ENCODE measurements at regions not wholly inside any gene's neighbourhood (a gene's known extent, or its start where the extent isn't known, plus 50 kb on each side); places are given as distances from the start of the nearest gene placed in this dataset.

DNA sequence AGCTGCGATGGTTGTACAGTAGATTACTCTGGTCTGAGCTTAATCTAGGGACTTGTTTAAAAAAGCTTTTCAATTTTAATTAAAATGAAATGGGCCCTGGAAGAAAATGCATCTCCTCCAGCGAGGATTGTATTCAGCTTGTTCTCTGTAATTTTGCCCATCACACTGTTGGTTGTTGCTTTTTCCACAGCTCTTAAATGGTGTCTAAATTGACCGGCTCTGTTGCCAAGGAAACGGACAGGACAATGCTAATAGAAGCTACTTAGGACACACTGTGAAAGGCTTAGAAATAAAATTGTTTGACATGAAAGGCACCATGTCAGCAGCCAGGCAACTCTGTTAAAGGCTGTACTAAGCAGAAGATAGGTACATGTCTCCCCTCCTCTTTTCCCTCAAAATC, 116.7 kb upstream of the NRSN1 start:
- no peaks in the 10 kb centered on the region for H3K9me2 ChIP-seq (ENCODE audit: insufficient read depth)
- no peaks in the 10 kb centered on the region for H3K4me1 ChIP-seq (ENCODE audit: control insufficient read depth in 1 of 2, insufficient read depth in 2 of 2, low read length in 2 of 2)
- H2AFZ ChIP-seq (ENCODE audit: low read depth, low read length, poor library complexity, severe bottlenecking): no peak overlapping the region
- DNase-seq (ENCODE audit: low read depth, low spot score): no peak
- intact Hi-C loops (cut with micrococcal nuclease): no loop called here
- BruUV-seq (replicated peaks): no TSS peak
- no peaks in the 10 kb centered on the region for H4K20me1 ChIP-seq (ENCODE audit: insufficient read depth)
- H3K27ac ChIP-seq (ENCODE audit: low read depth, low read length): no peak overlapping the region
- no peaks in the 10 kb centered on the region for H3K27me3 ChIP-seq (ENCODE audit: insufficient read depth, low read length)
- CTCF ChIA-PET: no interaction called here
- POLR2A ChIA-PET: no interaction called here
- H3K4me2 ChIP-seq (ENCODE audit: low read length): no peak overlapping the region
- no peak overlapping the region for H3K9ac ChIP-seq (ENCODE audit: low read length)
- H3K4me3 ChIP-seq (replicated peaks in 1 of 2; ENCODE audit: low read depth in 1 of 2, low read length in 2 of 2): no peak overlapping the region
- no peaks in the 10 kb centered on the region for H3K79me2 ChIP-seq (ENCODE audit: insufficient read depth, low read length)
- RAD21 ChIA-PET (ENCODE audit: low non-redundant PET in 1 of 2, low total read pairs in 2 of 2, uncharacterized antibody in 2 of 2, unreplicated experiment in 2 of 2): no interaction called here
- no peaks in the 10 kb centered on the region for H3K36me3 ChIP-seq (ENCODE audit: control insufficient read depth in 1 of 2, insufficient read depth in 2 of 2, low read length in 2 of 2)
- TF ChIP-seq CBX3 (IDR thresholded peaks at IDR 0.05; ENCODE audit: low read depth): no peak
- no peak for TF ChIP-seq ZNF274 (IDR thresholded peaks at IDR 0.05; ENCODE audit: low read depth, low read length)
- no peak for TF ChIP-seq JUND (IDR thresholded peaks at IDR 0.05)
- no peak for TF ChIP-seq TCF7L2 (IDR thresholded peaks at IDR 0.05; ENCODE audit: borderline replicate concordance, extremely low read depth, insufficient read depth, insufficient read length)
- no peak for TF ChIP-seq POLR2A (IDR thresholded peaks at IDR 0.05; ENCODE audit: borderline replicate concordance, extremely low read depth, insufficient read depth, insufficient read length)
- TF ChIP-seq, protein P1, sequence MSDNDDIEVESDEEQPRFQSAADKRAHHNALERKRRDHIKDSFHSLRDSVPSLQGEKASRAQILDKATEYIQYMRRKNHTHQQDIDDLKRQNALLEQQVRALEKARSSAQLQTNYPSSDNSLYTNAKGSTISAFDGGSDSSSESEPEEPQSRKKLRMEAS (IDR thresholded peaks at IDR 0.05): no peak
- peaks cover 0 to 4% of the 10 kb centered on the region in 2 experiments; a peak in 2 of 4 replicates for H3K9me3 ChIP-seq (ENCODE audit: control insufficient read depth in 1 of 2, insufficient read depth in 1 of 2, low read depth in 1 of 2, low read length in 2 of 2)
- ATAC-seq: no peak

- H3K9ac ChIP-seq (ENCODE audit: low read length): no peak overlapping the region
- ChIA-PET POLR2A (no interaction called here), CTCF (no interaction called here), RAD21 (ENCODE audit: low non-redundant PET in 1 of 2, low total read pairs in 2 of 2, uncharacterized antibody in 2 of 2, unreplicated experiment in 2 of 2) (no interaction called here)
- no peaks in the 10 kb centered on the region for H3K36me3 ChIP-seq (ENCODE audit: control insufficient read depth in 1 of 2, insufficient read depth in 2 of 2, low read length in 2 of 2)
- no TSS peak for BruUV-seq (replicated peaks)
- no peaks in the 10 kb centered on the region for H3K4me1 ChIP-seq (ENCODE audit: control insufficient read depth in 1 of 2, insufficient read depth in 2 of 2, low read length in 2 of 2)
- H3K27ac ChIP-seq (ENCODE audit: low read depth, low read length): no peak overlapping the region
- no peak overlapping the region for H3K4me3 ChIP-seq (replicated peaks in 1 of 2; ENCODE audit: low read depth in 1 of 2, low read length in 2 of 2)
- ATAC-seq: no peak
- H2AFZ ChIP-seq (ENCODE audit: low read depth, low read length, poor library complexity, severe bottlenecking): no peak overlapping the region
- no peaks in the 10 kb centered on the region for H3K27me3 ChIP-seq (ENCODE audit: insufficient read depth, low read length)
- DNase-seq (ENCODE audit: low read depth, low spot score): no peak
- TF ChIP-seq SP1 (IDR thresholded peaks at IDR 0.05; ENCODE audit: low read depth) (no peak), YY1 (IDR thresholded peaks at IDR 0.05; ENCODE audit: extremely low read depth, insufficient replicate concordance, low read depth, low read length) (no peak), REST (IDR thresholded peaks at IDR 0.05; ENCODE audit: low read depth) (no peak), RAD21 (IDR thresholded peaks at IDR 0.05; ENCODE audit: low read depth) (no peak), POLR2A (IDR thresholded peaks at IDR 0.05; ENCODE audit: borderline replicate concordance, extremely low read depth, insufficient read depth, insufficient read length) (no peak), FOSL1 (IDR thresholded peaks at IDR 0.05; ENCODE audit: low read depth) (no peak), TCF7L2 (IDR thresholded peaks at IDR 0.05; ENCODE audit: borderline replicate concordance, extremely low read depth, insufficient read depth, insufficient read length) (no peak), CEBPB (IDR thresholded peaks at IDR 0.05; ENCODE audit: low read depth) (no peak), SRF (IDR thresholded peaks at IDR 0.05; ENCODE audit: low read depth) (no peak), ELF1 (IDR thresholded peaks at IDR 0.05; ENCODE audit: borderline replicate concordance, low read depth) (no peak), SIN3A (IDR thresholded peaks at IDR 0.05; ENCODE audit: low read depth) (no peak), EGR1 (IDR thresholded peaks at IDR 0.05; ENCODE audit: low read depth) (no peak), EZH2 (IDR thresholded peaks at IDR 0.05) (no peak)
- TF ChIP-seq, protein P2, sequence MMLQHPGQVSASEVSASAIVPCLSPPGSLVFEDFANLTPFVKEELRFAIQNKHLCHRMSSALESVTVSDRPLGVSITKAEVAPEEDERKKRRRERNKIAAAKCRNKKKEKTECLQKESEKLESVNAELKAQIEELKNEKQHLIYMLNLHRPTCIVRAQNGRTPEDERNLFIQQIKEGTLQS (IDR thresholded peaks at IDR 0.05): no peak
- TF ChIP-seq, protein P1 (IDR thresholded peaks at IDR 0.05): no peak
- H3K4me2 ChIP-seq (ENCODE audit: low read length): no peak overlapping the region
- H4K20me1 ChIP-seq (ENCODE audit: insufficient read depth): no peaks in the 10 kb centered on the region
- H3K9me2 ChIP-seq (ENCODE audit: insufficient read depth): no peaks in the 10 kb centered on the region
- H3K9me3 ChIP-seq (ENCODE audit: control insufficient read depth in 1 of 2, insufficient read depth in 1 of 2, low read depth in 1 of 2, low read length in 2 of 2): no peaks in the 10 kb centered on the region; a peak in 2 of 4 replicates
- intact Hi-C loops (cut with micrococcal nuclease): no loop called here
- H3K79me2 ChIP-seq (ENCODE audit: insufficient read depth, low read length): no peaks in the 10 kb centered on the region
These were observed 115.9 kb upstream of the NRSN1 start for GRCh38 chr6:24010133-24010532.
